ENCODE measurements at regions not wholly inside any gene's neighbourhood (a gene's known extent, or its start where the extent isn't known, plus 50 kb on each side); places are given as distances from the start of the nearest gene placed in this dataset.

DNA sequence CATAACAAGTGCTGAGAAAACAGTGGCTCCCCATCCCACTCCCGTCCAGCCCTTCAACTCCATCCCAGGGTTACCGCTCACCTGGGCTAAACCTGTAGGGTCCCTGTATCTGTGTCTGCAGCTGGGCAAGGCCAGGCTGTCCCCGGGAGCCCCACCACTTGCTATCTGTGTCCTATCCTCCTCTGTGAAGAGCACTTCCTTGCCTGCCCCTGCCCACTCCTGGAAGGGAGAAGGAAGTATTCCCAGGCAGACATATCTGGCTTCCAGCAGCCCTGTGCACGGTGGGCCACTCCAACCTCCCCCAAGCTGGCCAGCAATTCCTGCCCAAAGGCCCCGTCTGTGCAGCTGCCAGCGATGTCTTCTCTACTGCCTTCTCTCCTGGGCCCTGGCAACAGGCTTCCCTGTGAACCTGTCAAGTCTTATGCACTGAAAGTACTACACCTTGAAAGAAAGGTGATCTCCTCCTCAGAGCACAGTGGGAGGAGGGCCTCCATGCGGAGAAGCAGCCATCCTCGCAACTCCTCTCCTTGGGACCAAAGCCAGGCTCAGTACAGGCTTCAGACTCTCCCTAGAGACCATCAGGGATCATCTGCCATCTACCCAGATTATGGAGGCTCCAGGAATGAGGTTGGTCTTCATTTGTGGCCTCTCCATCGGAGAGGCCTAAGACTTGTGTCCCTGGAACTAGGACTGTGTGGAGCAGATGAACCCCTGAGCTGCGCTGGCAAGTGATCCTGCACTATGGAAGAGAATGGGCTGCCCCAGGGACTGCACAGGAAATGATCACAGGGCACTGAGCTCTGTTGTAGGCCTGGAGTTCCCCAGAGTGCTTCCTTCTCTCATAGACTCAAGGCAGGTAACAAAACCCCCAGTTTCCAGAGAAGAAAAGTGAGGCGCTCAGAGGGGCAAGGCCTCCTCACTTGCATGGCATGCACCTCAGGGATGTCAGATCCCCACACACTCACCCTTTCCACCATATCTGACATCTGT is 663.6 kb downstream of the BCL11B start:
- TF ChIP-seq NFYB (CRISPR knock-in tag; IDR thresholded peaks at IDR 0.05) (no peak), ZNF10 (CRISPR knock-in tag; IDR thresholded peaks at IDR 0.05; ENCODE audit: borderline replicate concordance, low read depth) (no peak)
- TF ChIP-seq, protein P1, sequence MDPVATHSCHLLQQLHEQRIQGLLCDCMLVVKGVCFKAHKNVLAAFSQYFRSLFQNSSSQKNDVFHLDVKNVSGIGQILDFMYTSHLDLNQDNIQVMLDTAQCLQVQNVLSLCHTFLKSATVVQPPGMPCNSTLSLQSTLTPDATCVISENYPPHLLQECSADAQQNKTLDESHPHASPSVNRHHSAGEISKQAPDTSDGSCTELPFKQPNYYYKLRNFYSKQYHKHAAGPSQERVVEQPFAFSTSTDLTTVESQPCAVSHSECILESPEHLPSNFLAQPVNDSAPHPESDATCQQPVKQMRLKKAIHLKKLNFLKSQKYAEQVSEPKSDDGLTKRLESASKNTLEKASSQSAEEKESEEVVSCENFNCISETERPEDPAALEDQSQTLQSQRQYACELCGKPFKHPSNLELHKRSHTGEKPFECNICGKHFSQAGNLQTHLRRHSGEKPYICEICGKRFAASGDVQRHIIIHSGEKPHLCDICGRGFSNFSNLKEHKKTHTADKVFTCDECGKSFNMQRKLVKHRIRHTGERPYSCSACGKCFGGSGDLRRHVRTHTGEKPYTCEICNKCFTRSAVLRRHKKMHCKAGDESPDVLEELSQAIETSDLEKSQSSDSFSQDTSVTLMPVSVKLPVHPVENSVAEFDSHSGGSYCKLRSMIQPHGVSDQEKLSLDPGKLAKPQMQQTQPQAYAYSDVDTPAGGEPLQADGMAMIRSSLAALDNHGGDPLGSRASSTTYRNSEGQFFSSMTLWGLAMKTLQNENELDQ (CRISPR knock-in tag; IDR thresholded peaks at IDR 0.05; ENCODE audit: borderline replicate concordance): no peak

Measured in HepG2 (cell line).